GM19452 (cell line): ENCODE measurements at regions not wholly inside any gene's neighbourhood (a gene's known extent, or its start where the extent isn't known, plus 50 kb on each side); places are given as distances from the start of the nearest gene placed in this dataset.

Experiments used
- ATAC-seq: cut with Tn5 transposase; IDR thresholded peaks from one replicate; pipeline ENCODE4 v1.9.1; 2021; ENCODE audit not compliant: unreplicated experiment

DNA sequence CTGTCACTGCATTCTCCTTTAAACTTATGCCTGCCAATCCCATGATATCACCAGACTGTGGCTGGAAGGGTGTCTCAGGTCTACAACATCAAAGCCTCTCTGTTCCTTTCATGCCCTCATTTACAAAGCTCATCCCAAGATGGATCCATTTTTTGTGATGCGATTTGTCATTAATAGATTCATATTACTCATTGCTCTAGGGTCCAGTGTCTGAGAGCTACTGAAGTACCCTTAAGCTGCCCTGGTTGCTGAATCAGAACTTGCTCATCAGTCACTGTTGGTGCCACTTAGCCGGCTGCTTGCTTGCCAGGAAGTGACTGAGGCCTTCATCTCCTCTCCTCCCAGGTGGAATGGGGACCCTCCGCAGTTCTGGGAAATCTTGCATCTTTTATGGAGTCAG is 395.5 kb upstream of the BOD1L1 start:
- no peak for ATAC-seq

DNA sequence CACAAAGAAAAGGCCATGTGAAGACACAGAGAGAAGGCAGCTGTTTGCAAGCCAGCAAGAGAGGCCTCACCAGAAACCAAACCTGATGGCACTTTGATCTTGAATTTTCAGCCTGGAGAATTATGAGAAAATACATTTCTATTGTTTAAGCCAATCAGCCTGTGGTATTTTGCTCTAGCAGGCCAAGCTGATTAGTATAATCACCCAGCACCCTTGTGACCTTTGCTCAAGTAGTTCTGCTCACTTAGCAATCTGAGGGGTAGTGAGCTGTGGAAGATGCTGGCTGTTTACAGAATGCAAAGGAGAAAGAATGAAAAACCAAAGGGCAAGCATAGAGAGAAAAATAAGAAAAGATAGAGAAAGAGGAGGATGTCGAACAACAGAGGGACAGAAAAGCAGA is 396.4 kb upstream of the BOD1L1 start:
- ATAC-seq, result no peak

DNA sequence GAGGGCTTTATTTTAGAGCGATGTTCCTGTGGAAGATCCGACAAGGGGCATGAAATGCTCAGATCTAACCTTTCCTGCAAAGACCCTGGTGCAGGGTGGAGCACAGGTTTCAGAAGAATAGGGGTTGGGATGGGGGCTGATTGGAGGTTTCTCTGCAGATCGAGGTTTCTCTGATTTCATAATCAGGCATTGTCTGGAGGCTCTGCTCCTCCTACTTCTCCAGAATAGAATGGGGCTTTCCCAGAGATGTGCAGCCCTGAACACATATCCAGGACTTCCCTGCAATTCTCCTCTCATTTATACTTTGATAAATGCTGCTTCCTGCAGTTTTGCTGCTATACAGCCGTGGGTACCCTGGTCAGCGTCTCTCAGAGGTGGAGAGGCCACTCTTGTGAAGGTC is 397.6 kb upstream of the BOD1L1 start:
- no peak for ATAC-seq

DNA sequence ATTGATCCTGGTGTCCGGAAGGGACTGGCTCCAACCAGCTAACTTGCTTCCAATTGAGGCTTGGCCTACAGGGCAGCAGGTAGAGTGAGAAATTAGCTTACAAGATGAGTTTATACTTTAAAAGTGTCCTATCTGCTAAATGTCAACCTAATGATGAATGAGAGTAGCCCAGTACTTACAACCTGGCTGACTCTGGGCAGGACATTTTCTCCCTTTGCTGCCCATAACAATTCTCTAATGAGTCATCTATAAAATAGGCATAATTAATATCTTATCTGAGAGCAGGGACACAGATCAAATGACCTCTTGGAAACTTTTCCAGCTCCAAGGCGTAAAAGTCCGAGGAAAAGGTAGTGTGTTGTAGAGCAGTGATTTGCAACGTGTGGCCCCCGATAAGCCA is 398.4 kb upstream of the BOD1L1 start:
- no peak for ATAC-seq

DNA sequence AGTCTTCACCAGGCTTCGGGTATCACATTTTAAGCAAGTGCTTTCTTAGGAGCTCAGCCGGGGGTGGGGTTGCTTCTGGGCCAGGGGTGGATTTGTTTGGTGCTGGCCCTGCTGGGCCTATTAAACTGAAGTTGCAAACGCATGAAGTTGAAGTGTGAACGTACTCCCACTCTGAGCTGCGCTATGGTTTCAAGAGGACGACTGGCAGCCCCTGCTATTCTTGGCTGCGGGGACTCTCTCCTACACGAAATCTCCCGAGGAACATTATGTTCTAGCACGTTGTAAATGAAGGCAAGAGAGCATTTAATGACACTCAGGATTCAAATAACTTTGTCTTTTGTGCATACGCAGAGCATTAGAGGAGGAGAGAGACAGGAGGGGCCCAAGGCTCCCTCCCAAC is 401.3 kb upstream of the BOD1L1 start:
- ATAC-seq, result no peak

DNA sequence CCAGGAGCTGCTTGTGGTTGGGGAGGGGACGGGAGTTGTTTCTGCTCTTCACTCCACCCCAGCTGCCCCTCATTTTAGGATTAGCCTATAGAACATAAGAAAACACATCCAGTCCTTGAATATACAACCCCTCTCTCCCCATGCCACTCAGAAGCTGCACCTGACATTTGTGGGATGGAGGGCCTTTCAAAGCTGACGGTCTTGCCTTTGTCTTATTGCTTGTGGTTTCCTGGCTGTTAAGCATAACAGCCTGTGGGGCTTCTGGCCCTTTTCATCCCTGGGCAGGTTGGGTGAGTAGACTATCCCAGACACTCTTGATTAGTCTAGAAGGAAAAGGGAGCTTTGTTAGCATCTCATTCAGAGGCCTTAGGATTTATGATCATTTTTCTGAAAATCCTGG is 407.6 kb upstream of the BOD1L1 start:
- no peak for ATAC-seq

DNA sequence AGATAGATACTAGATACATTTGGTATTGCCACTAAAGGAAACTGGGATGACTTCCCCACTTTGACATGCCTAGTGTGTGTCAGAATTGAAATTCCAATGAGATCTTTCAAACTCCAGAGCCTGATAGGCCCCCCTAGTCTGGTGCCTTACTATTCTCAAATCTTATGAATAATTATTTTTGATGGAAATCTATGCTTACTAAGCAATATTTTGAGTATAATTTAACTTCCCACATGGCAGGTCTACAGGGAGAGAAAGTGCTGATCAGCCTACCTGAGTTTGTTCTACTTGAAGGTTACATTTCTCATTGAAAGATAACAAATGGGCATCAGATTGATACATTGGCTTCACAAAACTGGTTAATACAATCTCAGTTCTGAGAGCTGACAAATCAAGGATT is 415.7 kb upstream of the BOD1L1 start:
- no peak for ATAC-seq

DNA sequence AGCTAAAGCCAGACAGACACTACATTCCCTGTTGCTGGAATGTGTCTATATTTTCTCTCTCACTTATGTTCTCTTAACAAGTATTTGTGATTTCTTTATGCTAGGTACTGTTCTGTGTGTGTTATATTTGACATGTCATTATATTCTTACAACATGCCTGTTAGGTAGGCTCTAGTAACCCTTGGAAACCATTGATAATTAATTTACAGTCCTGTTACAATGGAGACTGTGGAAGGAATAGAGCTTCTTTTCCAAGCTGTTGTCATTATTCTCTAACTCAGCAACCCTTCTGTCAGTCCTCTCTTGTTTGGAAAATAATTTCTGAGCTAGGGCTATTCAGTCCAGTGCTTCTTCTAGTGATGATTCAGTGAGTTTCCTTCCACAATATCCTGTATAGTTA is 419.1 kb upstream of the BOD1L1 start:
- no peak for ATAC-seq

DNA sequence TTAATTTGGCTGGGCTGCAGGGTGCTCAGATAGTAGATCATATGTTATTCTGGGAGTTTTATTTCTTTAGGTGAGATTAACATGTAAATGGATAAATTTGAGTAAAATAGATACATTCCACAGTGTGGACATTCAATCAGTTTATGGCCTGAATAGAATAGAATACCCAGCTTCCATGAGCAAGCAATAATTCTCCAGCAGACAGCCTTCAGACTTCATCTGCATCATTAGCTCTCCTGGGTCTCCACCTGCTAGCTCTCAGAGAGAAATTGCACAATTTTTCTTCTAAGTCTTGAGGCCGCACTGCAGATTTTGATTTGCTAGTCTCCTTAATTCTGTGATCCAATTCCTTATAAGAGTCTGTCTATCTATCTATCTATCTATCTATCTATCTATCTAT is 420.3 kb upstream of the BOD1L1 start:
- ATAC-seq, result no peak

DNA sequence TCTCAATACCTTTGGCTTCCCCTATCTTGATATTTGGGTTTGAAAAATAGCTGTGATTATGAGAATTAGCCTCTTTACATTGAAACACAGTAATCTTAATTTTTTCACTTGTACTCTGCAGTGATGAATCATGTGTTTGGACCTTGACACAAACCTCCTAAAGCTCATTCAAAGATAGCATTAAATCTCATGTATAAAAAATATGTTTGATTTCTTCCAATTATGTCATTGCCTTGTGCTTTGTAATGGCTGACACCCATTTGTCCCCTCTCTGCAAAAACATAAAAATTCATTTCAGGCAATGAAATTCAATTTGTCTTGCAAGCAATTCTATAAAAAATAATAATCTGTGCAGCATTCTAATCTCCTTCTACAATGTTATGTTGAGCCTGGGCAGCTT is 422.4 kb upstream of the BOD1L1 start:
- no peak for ATAC-seq

DNA sequence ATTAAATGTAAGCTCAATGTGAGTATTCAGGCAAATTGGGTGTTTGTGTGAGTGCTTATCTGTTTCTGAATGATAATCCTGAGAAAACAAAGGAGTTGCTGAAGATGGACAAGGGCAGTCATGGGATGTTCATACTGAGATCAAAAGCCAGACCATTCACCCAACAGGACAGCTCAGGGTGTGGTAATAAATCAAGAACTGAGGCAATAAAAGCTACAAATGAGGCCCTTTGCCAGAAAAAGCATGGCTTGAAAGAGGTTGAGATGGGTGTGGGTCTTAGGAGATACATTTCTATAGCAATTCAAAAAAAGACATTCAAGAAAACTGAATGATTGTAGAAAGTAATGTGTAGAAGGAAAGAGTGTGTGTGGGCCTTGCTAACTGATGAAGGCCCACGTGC is 425.8 kb upstream of the BOD1L1 start:
- no peak for ATAC-seq

DNA sequence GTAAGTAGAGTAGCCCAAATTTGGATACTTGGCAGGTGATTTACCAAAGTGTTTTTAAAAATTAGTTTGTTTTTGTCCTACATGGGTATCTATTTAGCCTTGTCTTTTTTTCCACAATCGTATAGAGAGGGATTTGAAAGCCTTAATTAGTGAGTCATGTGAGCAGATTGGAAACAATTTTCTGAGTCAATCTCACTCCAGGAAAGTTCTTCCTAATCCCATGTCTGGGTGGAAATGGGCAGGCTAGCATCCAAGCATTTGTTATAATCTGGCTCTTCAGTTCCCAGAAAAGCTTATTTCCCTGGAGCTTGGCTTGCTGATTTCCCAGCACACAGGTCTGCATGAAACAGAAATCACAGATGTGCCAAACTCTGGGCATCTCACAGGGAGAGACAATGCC is 426.9 kb upstream of the BOD1L1 start:
- no peak for ATAC-seq

DNA sequence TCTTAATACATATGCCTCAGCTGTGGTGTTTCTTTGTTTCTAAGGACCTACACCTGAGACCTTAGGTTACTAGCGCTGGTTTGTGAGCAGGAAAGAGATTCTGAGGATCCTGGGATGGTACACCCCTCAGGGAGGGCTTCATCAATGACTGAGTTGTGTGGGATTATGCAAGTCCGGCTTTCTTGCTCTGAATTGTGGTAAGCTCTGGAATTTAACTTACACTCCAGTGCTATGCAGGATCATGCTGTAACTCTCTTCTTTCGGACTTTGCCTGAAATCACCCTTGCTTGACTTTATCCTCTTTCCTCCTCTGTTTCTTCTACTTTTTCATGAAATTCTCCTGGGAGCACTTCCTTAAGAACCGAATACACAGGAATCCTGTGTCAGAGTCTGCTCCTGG is 431.5 kb upstream of the BOD1L1 start:
- no peak for ATAC-seq

DNA sequence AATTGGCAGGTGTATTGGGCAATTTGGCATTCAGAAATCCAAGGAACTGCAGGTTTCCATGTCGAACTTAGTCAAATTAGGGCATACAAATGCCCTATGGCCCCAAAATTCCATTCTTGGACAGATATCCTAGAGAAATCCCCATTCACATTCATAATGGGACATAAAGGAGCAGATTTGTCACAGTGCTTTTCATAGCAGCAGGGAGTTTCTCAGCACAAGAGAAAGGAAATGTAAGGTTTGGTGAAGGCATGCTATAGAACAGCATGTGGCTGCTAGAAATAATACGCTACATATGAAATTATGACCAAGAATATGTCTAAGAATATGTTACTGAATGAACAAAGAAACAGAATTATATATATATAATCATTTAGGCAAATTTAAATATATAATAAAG is 437.5 kb upstream of the BOD1L1 start:
- ATAC-seq, result no peak

DNA sequence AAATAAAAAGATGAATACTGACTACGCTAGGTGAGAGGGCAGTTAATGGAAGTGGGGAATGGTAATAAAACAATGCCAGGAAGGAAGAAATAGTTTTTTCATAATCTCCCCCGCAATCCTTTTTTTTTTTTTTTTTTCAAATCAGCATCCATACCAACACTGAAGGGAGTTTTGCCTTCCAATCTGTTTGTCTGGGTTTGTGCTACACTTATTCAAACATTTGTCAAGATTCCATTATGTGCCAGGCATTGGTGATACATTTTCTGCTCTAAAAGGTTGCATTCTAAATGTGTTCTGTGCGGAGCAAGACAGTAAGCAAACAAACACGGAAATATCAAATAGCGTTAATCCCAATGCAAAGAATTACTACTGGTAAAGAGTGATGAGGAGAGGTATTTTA is 437.9 kb upstream of the BOD1L1 start:
- ATAC-seq, result no peak

DNA sequence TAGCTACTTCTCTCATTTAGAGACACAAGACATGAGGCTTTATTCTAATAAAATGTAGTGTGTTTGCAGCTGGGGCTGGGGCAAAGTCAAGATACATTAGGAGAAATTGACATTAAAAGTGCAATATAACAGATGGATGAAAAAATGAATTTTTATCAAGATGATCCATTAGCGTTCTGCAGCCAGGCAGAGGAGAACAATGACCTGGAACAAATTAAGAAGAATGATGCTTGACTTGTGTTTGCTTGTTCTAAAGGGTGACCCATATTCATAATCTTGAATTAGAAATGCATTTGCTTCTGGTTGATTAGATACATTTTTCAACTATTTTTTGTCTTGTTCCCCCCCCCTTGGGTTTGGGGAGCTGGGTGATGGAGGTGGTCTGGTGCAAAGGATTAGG is 439.5 kb upstream of the BOD1L1 start:
- ATAC-seq, result no peak

DNA sequence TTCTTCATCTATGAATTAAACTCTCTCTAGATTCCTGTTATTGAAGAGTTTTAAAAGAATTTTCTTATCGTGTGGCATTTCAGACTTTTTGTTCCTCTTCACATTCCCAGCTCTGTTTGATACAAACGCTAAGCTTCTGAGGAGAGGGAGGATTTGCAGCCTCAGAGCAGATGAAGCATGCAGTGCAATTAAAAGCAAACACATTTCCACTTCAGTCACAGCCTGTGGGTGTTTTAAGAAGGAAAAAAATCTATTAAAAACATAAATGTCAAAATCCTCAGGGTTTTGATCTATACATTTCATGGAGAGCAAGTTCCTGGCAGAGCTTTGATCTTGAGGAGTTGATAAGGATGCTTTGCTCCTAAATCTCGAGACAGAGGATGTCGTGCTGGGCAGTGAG is 442.4 kb upstream of the BOD1L1 start:
- no peak for ATAC-seq

DNA sequence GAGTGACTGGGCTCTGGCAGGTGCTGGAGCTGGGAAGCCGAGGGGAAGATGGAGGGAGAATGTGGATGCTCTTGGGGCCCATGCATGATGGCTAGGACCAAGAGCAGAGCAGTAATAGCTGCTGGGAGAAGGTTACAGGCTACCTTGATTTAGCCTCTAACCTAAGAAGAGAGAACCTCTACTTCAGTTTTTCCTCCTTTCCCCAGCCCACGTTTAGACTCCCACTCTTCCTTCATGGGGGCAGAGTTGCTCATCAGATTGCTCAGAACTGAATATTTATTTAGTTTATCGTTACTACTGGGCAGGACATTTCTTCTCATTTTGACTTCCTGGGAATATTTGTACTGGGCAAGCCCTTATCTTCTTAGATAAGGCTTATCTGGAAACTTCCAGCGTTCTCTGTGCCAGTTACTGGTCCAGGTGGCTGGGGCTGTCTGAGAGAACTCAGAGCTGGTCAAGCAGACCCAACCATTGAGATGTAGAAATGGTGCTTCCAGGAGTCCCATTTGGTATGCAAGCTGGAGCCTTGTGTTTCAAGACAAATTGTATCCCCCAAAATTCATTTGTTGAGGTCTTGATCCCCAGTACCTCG is 442.9 kb upstream of the BOD1L1 start:
- ATAC-seq, result no peak

DNA sequence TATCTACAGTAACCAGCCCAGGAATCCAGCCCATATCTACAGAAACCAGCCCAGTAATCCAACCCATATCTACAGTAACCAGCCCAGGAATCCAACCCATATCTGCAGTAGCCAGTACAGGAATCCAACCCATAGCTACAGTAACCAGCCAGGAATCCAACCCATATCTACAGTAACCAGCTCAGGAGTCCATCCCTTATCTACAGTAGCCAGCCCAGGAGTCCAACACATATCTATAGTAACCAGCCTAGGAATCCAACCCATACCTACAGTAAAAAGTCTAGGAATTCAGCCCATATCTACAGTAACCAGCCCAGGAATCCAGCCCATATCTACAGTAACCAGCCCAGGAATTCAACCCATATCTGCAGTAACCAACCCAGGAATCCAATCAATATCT is 445.0 kb upstream of the BOD1L1 start:
- no peak for ATAC-seq

DNA sequence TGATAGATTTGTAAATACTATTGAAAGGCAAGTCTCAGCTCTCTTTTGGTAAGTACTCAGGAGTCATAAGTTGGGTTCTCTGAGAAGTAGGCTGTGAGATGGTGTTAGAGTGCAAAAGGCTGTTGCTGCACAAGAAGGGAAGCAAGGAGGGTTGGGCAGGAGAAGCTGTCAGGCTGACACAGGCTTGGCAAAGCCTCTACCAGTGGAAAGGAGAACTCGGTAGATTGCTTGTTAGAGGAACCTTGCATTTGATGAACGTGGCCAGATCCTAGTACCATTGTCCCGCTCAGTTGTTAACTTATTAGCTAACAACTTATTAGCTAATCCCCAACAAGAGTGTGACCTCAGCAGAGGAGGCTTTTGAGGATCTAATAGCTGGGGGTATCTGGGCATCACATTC is 449.3 kb upstream of the BOD1L1 start:
- no peak for ATAC-seq

DNA sequence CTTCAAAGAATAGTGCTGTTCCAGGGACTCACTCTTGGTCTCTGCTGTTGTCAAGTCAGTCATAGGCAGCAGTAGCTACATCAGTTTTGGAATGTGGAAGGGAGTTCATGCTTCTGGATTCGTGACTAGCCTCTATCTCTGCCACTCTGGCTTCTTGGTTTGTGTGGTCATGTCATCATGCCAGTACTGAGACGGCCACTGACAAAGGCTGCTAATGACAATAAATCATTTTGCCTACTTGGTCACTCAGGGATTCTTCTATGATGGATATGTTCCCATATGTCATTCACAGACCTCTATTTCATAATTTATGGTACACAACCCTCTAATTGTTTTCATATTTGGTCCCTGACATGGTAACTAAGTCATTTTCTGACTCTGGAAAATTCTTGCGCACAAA is 450.8 kb upstream of the BOD1L1 start:
- no peak for ATAC-seq

DNA sequence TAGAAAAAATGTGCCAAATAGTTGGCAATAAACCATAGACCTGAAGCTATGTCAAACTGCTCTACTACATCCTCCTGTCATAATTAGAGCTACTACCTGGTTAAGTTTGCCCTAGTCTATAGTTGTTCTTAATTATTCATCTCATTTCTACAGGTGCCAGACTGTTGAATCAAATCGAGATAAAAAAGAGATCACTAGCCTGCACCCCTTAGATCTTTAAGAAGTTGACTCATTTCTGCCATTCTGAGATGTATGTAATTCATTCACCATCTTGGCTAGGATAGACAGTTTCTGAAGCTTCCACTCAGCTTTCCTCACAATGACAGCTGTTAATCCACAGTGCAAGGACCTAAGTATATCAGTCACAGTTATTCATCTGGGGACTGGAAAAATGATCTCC is 452.1 kb upstream of the BOD1L1 start:
- ATAC-seq, result no peak

DNA sequence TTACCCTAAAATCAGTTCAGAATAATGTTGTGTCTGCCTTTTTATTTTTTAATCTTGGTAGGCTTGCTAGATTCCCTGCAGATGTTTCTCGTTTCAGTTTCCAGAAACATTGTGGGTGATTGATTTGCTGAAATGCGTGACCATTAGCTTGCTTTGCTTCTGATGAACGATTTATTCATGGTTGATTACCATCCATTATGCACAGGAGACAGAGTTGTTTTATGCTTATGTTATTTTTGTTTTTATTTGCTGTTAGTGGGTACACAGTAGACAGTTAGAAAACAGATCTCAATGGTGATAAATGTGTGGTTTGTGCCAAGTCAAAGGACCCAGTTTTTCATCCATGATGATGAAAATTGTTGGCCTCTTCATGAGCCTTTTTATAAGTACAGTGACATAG is 455.6 kb upstream of the BOD1L1 start:
- no peak for ATAC-seq

DNA sequence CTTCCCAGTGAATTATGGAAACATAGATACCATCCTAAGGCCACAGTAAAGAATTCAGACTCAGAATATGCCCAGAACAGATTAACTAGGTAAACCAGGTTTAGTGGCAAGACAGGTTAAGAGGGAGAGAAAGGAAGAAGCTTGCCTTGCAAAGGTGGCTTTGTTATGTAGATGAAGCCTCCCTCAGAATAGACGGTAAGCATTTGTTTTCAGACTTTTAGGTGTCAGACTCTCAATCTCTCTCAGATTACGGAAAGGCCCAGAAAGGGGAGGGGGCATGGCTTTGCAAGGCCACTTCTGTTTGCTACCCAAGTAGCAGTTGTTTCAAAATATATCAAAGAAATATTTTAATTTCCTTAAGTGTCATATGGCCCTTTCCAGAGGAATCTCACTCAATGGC is 457.1 kb upstream of the BOD1L1 start:
- no peak for ATAC-seq
